Kidney (tissue), 13 donors: ENCODE measurements at regions not wholly inside any gene's neighbourhood (a gene's known extent, or its start where the extent isn't known, plus 50 kb on each side); places are given as distances from the start of the nearest gene placed in this dataset.

ENCODE experiments used
- DNase-seq, 5 donors: peaks; one replicate each; pipeline ENCODE4 v3.0.0-alpha.2; 2013 to 2020
- FAIRE-seq: peaks from 2 replicates; lab custom pipeline; 2012; peaks lifted over from hg19 to GRCh38; lab: Jason Lieb, UNC
- H3K27ac ChIP-seq, 2 donors: one replicate each; pipeline ENCODE4 v1.7.0; 2013; ENCODE audit warnings: low read depth in 2 of 2, low read length in 2 of 2, inconsistent platforms in 1 of 2
- H3K27me3 ChIP-seq: one replicate; pipeline ENCODE4 v1.7.1; 2013; ENCODE audit warnings: low read length, inconsistent platforms; ENCODE audit not compliant: control insufficient read depth, insufficient read depth
- H3K36me3 ChIP-seq, 3 donors: one replicate each; pipeline versions ENCODE4 v1.7.0 to v1.7.1; 2013; ENCODE audit warnings: low read length in 3 of 3, control low read depth in 1 of 3, inconsistent platforms in 1 of 3; ENCODE audit not compliant: insufficient read depth in 3 of 3, control insufficient read depth in 2 of 3
- H3K4me1 ChIP-seq, 3 donors: one replicate each; pipeline versions ENCODE4 v1.7.0 to v1.7.1; 2013; ENCODE audit warnings: low read length in 3 of 3, inconsistent platforms in 1 of 3, low read depth in 1 of 3; ENCODE audit not compliant: control insufficient read depth in 2 of 3, insufficient read depth in 2 of 3
- H3K4me3 ChIP-seq, 3 donors: one replicate each; pipeline versions ENCODE4 v1.7.0 to v1.8.1; 2013; ENCODE audit warnings: low read length in 3 of 3, control low read depth in 1 of 3, inconsistent platforms in 1 of 3
- H3K9ac ChIP-seq, 3 donors: one replicate each; pipeline versions ENCODE4 v1.7.0 to v1.7.1; 2013; ENCODE audit warnings: low read length in 3 of 3, control low read depth in 1 of 3, inconsistent platforms in 1 of 3
- H3K9me3 ChIP-seq, 3 donors: one replicate each; pipeline versions ENCODE4 v1.7.0 to v1.7.1; 2013; ENCODE audit warnings: low read length in 3 of 3, control low read depth in 1 of 3, inconsistent platforms in 1 of 3; ENCODE audit not compliant: control insufficient read depth in 2 of 3, insufficient read depth in 1 of 3
- CTCF ChIP-seq: IDR thresholded peaks from 3 replicates; pipeline ENCODE4 v1.5.1; 2012; ENCODE audit warnings: mild to moderate bottlenecking, moderate library complexity, borderline replicate concordance; ENCODE audit not compliant: insufficient read depth; ENCODE audit errors: extremely low read depth
- intact Hi-C: fragments of 100-400 bp; cut with DNase I; formaldehyde crosslinking; loops from one replicate; pipeline ENCODE4 v1.11.1; 2022
- donor health status: control.
- donor health status: control.
- donor health status: control.
- donor health status: control.
- donor health status: control.
- donor health status: DM: yes; HTN: yes; CAD: no.
- donor health status: Normal renal cell carcinoma (clear cell type).

GRCh38 chr10:123587110-123587509 lies 79.0 kb upstream of the GPR26 start:
- Histone ChIP-seq H3K9me3 (no peaks in the 10 kb centered on the region), H3K4me3 (no peak overlapping the region), H3K36me3 (no peaks in the 10 kb centered on the region), H3K9ac (no peak overlapping the region), H3K27me3 (peaks cover 11% of the 10 kb centered on the region), H3K4me1 (no peaks in the 10 kb centered on the region), H3K27ac (no peak overlapping the region)
- DNase-seq (no peak), FAIRE-seq (no peak)
- no peak for TF ChIP-seq CTCF
- intact Hi-C loops, result no loop called here

- no peak overlapping the region for H3K4me3 ChIP-seq
- DNase-seq (no peak), FAIRE-seq (no peak)
- no peak for TF ChIP-seq CTCF
- no peaks in the 10 kb centered on the region for H3K9me3 ChIP-seq
- no peak overlapping the region for H3K27ac ChIP-seq
- H3K27me3 ChIP-seq, result peaks cover 2% of the 10 kb centered on the region
- no peaks in the 10 kb centered on the region for H3K36me3 ChIP-seq
- intact Hi-C loops, result no loop called here
- no peaks in the 10 kb centered on the region for H3K4me1 ChIP-seq
- H3K9ac ChIP-seq, result no peak overlapping the region
Observed at GRCh38 chr10:123588386-123588914, 77.7 kb upstream of the GPR26 start.

- no peak for TF ChIP-seq CTCF
- no peak overlapping the region for H3K9ac ChIP-seq
- FAIRE-seq (no peak), DNase-seq (no peak)
- no peaks in the 10 kb centered on the region for H3K9me3 ChIP-seq
- intact Hi-C loops, result no loop called here
- no peaks in the 10 kb centered on the region for H3K36me3 ChIP-seq
- H3K4me3 ChIP-seq, result no peak overlapping the region
- H3K4me1 ChIP-seq, result no peaks in the 10 kb centered on the region
- no peak overlapping the region for H3K27ac ChIP-seq
- no peaks in the 10 kb centered on the region for H3K27me3 ChIP-seq
Observed at GRCh38 chr10:123595661-123596060, 70.5 kb upstream of the GPR26 start.

- DNase-seq (no peak), FAIRE-seq (no peak)
- H3K4me3 ChIP-seq, result no peak overlapping the region
- H3K36me3 ChIP-seq, result no peaks in the 10 kb centered on the region
- no peak overlapping the region for H3K9ac ChIP-seq
- intact Hi-C loops, result no loop called here
- peaks cover 0 to 4% (median 0%) of the 10 kb centered on the region in 3 donors for H3K9me3 ChIP-seq
- H3K4me1 ChIP-seq, result no peaks in the 10 kb centered on the region
- H3K27me3 ChIP-seq, result no peaks in the 10 kb centered on the region
- H3K27ac ChIP-seq, result no peak overlapping the region
- TF ChIP-seq CTCF, result no peak
Observed at GRCh38 chr10:123597676-123598075, 68.5 kb upstream of the GPR26 start.
